ENCODE measurements at regions not wholly inside any gene's neighbourhood (a gene's known extent, or its start where the extent isn't known, plus 50 kb on each side); places are given as distances from the start of the nearest gene placed in this dataset.
"Not testable (repeated sequence)": the region's sequence is repeated elsewhere in the genome, so short reads cannot be mapped to it uniquely, and the experiment has no call there.

DNA sequence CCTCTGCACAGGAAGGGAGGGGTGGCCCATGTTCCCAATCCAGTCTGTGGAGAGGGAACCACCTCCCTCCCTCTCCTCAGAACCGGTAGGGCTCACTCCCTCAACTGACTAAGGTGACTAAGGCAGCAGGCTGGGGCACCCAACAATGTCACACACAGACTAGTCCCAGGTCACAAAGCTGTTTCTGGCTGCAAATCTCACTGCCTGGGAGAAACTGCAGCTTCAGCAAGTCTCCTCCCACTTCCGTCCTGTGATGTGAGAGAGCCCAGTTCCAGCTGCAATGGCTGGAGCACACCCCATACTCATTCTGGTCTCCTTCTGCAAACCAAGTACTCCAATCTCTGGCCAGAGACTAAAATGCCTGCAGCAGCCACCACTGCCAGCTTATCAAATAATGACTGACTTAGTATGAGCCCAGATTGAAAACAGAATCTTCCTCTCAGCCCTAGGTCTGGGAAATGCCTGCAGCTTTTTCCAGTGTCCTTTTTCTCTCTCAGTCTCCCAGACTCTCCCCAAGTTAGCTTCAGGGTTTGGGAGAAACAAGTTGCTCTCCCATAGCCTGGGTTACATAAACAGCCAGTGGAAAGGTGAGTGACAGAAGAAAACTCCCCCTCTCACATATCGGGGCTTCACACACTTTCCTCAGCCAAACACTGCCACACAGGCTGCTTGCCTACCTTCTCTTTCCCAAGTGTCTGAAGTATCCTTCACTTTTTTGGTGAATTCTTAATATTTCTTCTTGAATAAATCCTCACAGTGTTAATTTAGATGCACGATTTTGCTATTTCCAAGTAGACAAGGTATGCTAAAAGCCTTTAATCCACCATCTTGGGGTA, 247.4 kb upstream of the RASA1 start:
- Histone ChIP-seq H3K36me3 (ENCODE audit: insufficient read depth, low read length) (no peaks in the 10 kb centered on the region), H3K4me1 (ENCODE audit: insufficient read depth, low read length) (peaks cover 3% of the 10 kb centered on the region), H3K27ac (ENCODE audit: low read depth, low read length) (no peak overlapping the region), H3K27me3 (ENCODE audit: control insufficient read depth in 1 of 2, insufficient read depth in 2 of 2, low read length in 2 of 2) (no peaks in the 10 kb centered on the region), H3K9ac (ENCODE audit: low read length) (no peak overlapping the region), H3K9me3 (ENCODE audit: low read length) (no peaks in the 10 kb centered on the region), H3K4me3 (ENCODE audit: low read depth in 1 of 2, low read length in 2 of 2) (no peak overlapping the region)

DNA sequence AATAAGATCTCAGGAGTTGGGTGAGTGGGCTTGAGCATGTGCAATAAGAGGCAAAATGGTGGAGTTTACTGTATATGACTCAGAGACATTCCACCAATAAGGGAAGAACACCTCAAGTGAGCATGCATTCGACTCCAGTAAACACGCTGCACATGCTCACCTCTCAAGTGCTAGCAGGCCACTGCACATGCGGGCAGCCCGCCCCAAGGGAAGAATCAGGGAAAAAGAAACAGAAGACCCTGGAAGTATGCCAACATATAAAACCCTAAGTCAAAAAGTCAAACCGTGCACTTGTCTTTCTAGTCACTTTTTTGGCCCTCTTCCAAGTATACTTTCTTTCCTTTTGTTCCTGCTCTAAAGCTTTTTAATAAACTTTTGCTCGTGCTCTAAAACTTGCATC, 245.3 kb upstream of the RASA1 start:
- H3K9ac ChIP-seq (ENCODE audit: low read length) = no peak overlapping the region
- no peak overlapping the region for H3K27ac ChIP-seq (ENCODE audit: low read depth, low read length)
- no peaks in the 10 kb centered on the region for H3K27me3 ChIP-seq (ENCODE audit: control insufficient read depth in 1 of 2, insufficient read depth in 2 of 2, low read length in 2 of 2)
- H3K9me3 ChIP-seq (ENCODE audit: low read length) = no peaks in the 10 kb centered on the region
- peaks cover 3% of the 10 kb centered on the region for H3K4me1 ChIP-seq (ENCODE audit: insufficient read depth, low read length)
- H3K4me3 ChIP-seq (ENCODE audit: low read depth in 1 of 2, low read length in 2 of 2) = no peak overlapping the region
- H3K36me3 ChIP-seq (ENCODE audit: insufficient read depth, low read length) = no peaks in the 10 kb centered on the region

DNA sequence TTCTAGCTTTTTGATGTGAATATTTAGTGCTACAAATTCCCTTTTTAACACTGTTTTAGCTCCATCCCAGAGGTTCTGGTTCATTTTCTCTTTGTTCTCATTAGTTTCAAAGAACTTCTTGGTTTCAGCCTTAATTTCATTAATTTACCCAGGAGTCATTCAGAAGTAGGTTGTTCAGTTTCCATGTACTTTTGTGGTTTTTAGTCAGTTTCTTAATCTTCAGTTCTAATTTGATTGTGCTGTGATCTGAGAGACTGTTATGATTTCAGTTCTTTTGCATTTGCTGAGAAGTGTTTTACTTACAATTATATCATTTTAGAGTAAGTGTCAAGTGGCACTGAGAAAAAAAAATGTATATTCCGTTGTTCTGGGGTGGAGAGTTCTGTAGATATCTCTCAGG, 240.1 kb upstream of the RASA1 start:
- Histone ChIP-seq H3K4me3 (ENCODE audit: low read depth in 1 of 2, low read length in 2 of 2) (no peak overlapping the region), H3K27ac (ENCODE audit: low read depth, low read length) (no peak overlapping the region), H3K9ac (ENCODE audit: low read length) (no peak overlapping the region), H3K36me3 (ENCODE audit: insufficient read depth, low read length) (no peaks in the 10 kb centered on the region), H3K9me3 (ENCODE audit: low read length) (no peaks in the 10 kb centered on the region), H3K4me1 (ENCODE audit: insufficient read depth, low read length) (no peaks in the 10 kb centered on the region), H3K27me3 (ENCODE audit: control insufficient read depth in 1 of 2, insufficient read depth in 2 of 2, low read length in 2 of 2) (no peaks in the 10 kb centered on the region)

DNA sequence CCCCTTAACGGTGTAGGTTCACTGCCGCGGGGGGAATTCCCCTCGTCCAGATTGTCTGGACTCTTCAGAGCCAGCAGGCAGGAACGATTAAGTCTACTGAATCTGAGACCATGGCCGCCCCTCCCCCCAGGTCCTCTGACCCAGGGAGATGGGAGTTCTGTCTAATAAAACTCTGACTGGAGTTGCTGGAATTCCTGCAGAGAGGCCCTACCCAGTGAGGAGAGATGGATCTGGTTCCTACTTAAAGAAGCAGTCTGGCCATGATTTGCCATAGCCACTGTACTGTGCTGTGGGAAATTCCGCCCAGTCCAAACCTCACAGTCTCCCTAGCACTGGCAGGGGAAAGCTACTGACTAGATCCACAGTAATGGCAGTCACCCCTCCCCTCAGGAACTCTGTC, 237.7 kb upstream of the RASA1 start:
- no peaks in the 10 kb centered on the region for H3K9me3 ChIP-seq (ENCODE audit: low read length)
- H3K9ac ChIP-seq (ENCODE audit: low read length) = no peak overlapping the region
- H3K36me3 ChIP-seq (ENCODE audit: insufficient read depth, low read length) = no peaks in the 10 kb centered on the region
- no peak overlapping the region for H3K27ac ChIP-seq (ENCODE audit: low read depth, low read length)
- no peaks in the 10 kb centered on the region for H3K4me1 ChIP-seq (ENCODE audit: insufficient read depth, low read length)
- H3K27me3 ChIP-seq (ENCODE audit: control insufficient read depth in 1 of 2, insufficient read depth in 2 of 2, low read length in 2 of 2) = no peaks in the 10 kb centered on the region
- H3K4me3 ChIP-seq (ENCODE audit: low read depth in 1 of 2, low read length in 2 of 2) = no peak overlapping the region

DNA sequence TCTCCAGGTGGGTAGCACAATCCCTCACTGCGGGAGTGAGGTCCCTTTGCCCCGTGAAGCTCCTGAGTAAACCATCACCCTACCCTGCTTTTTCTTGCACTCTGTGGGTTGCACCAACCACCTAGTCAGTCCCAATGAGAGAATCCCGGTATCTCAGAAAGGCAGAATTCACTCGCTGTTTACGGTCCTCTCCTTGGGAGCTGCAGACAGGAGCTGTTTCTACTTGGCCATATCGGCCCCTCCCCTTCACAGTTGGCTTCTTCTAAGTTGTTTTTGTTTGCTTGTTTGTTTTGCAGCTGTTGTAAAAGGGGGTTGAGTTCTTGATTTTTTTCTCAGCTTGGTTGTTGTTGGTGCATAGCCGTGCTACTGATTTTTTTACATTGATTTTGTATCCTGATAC, 237.0 kb upstream of the RASA1 start:
- no peaks in the 10 kb centered on the region for H3K9me3 ChIP-seq (ENCODE audit: low read length)
- H3K27ac ChIP-seq (ENCODE audit: low read depth, low read length) = no peak overlapping the region
- H3K9ac ChIP-seq (ENCODE audit: low read length) = no peak overlapping the region
- no peaks in the 10 kb centered on the region for H3K4me1 ChIP-seq (ENCODE audit: insufficient read depth, low read length)
- H3K27me3 ChIP-seq (ENCODE audit: control insufficient read depth in 1 of 2, insufficient read depth in 2 of 2, low read length in 2 of 2) = no peaks in the 10 kb centered on the region
- H3K4me3 ChIP-seq (ENCODE audit: low read depth in 1 of 2, low read length in 2 of 2) = no peak overlapping the region
- H3K36me3 ChIP-seq (ENCODE audit: insufficient read depth, low read length) = no peaks in the 10 kb centered on the region

DNA sequence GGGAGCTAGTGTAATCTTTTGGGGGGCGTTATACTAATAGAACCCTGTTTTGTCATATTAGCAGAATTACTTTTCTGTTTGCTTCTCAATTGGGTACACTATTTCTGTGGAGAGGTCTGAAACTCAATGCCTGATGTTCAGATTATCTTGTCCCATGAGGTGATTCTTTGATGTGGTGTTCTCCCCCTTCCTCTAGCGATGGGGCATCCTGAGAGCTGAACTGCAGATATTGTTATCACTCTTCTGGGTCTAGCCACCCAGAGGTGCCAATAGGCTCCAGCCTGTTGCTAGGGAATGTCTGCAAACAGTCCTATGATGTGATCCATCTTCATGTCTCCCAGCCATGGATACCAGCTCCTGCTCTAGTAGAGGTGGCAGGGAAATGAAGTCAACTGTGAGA, 233.1 kb upstream of the RASA1 start:
- Histone ChIP-seq H3K4me3 (ENCODE audit: low read depth in 1 of 2, low read length in 2 of 2) (no peak overlapping the region), H3K4me1 (ENCODE audit: insufficient read depth, low read length) (no peaks in the 10 kb centered on the region), H3K27ac (ENCODE audit: low read depth, low read length) (no peak overlapping the region), H3K9ac (ENCODE audit: low read length) (no peak overlapping the region), H3K27me3 (ENCODE audit: control insufficient read depth in 1 of 2, insufficient read depth in 2 of 2, low read length in 2 of 2) (no peaks in the 10 kb centered on the region), H3K9me3 (ENCODE audit: low read length) (no peaks in the 10 kb centered on the region), H3K36me3 (ENCODE audit: insufficient read depth, low read length) (no peaks in the 10 kb centered on the region)

DNA sequence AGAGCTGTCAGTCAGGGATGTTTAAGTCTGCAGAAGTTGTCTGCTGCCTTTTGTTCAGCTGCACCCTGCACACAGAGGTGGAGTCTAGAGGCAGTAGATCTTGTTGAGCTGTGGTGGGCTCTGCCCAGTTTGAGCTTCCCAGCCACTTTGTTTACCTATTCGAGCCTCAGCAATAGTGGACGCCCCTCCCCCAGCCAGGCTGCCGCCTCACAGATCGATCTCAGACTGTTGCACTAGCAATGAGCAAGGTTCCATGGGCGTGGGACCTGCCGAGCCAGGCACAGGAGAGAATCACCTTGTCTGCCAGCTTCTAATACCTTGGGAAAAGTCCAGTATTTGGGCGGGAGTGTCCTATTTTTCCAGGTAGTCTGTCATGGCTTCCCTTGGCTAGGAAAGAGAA, 225.1 kb upstream of the RASA1 start:
- Histone ChIP-seq H3K27me3 (ENCODE audit: control insufficient read depth in 1 of 2, insufficient read depth in 2 of 2, low read length in 2 of 2) (no peaks in the 10 kb centered on the region), H3K9ac (ENCODE audit: low read length) (no peak overlapping the region), H3K9me3 (ENCODE audit: low read length) (no peaks in the 10 kb centered on the region), H3K27ac (ENCODE audit: low read depth, low read length) (no peak overlapping the region), H3K4me3 (ENCODE audit: low read depth in 1 of 2, low read length in 2 of 2) (no peak overlapping the region), H3K36me3 (ENCODE audit: insufficient read depth, low read length) (no peaks in the 10 kb centered on the region), H3K4me1 (ENCODE audit: insufficient read depth, low read length) (no peaks in the 10 kb centered on the region)

DNA sequence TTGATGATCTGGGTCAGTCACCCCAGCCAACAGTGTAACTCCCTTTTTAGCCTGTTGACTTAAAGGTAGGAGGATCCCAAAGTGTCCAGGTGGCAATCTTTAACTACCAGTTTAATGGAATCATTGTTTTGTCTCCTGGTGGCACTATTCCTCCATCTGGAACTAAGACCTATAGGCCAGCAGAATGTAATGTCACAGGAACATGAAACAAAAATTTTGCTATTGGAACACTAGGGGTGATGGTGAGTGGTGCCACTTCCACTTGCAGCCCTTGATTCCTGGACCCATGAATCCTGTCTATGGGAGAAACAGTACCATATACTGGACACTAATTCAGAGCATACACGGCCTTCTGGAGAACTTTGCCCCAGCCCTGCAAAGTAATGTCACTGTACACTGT, 219.5 kb upstream of the RASA1 start:
- no peaks in the 10 kb centered on the region for H3K36me3 ChIP-seq (ENCODE audit: insufficient read depth, low read length)
- H3K27me3 ChIP-seq (ENCODE audit: control insufficient read depth in 1 of 2, insufficient read depth in 2 of 2, low read length in 2 of 2) = no peaks in the 10 kb centered on the region
- H3K4me3 ChIP-seq (ENCODE audit: low read depth in 1 of 2, low read length in 2 of 2) = no peak overlapping the region
- H3K9me3 ChIP-seq (ENCODE audit: low read length) = no peaks in the 10 kb centered on the region
- no peaks in the 10 kb centered on the region for H3K4me1 ChIP-seq (ENCODE audit: insufficient read depth, low read length)
- H3K9ac ChIP-seq (ENCODE audit: low read length) = no peak overlapping the region
- H3K27ac ChIP-seq (ENCODE audit: low read depth, low read length) = no peak overlapping the region

DNA sequence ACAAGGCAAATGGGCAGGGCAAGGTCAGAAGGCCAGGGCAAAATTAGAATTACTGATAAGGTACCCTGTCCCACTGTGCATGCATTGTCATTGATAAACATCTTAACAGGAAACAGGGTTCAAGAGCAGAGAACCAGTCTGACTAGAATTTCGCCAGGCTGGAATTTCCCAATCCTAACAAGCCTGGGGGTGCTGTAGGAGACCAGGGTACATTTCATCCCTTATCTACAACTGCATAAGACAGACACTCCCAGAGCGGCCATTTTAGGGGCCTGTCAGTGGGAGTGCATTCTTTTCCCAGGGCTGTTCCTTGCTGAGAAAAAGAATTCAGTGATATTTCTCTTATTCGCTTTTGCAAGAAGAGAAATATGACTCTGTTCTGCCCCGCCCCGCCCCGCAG, 218.7 kb upstream of the RASA1 start:
- H3K36me3 ChIP-seq (ENCODE audit: insufficient read depth, low read length); H3K27ac ChIP-seq (ENCODE audit: low read depth, low read length); H3K9ac ChIP-seq (ENCODE audit: low read length); H3K9me3 ChIP-seq (ENCODE audit: low read length); H3K4me3 ChIP-seq (ENCODE audit: low read depth in 1 of 2, low read length in 2 of 2); H3K4me1 ChIP-seq (ENCODE audit: insufficient read depth, low read length); H3K27me3 ChIP-seq (ENCODE audit: control insufficient read depth in 1 of 2, insufficient read depth in 2 of 2, low read length in 2 of 2): not testable (repeated sequence)

DNA sequence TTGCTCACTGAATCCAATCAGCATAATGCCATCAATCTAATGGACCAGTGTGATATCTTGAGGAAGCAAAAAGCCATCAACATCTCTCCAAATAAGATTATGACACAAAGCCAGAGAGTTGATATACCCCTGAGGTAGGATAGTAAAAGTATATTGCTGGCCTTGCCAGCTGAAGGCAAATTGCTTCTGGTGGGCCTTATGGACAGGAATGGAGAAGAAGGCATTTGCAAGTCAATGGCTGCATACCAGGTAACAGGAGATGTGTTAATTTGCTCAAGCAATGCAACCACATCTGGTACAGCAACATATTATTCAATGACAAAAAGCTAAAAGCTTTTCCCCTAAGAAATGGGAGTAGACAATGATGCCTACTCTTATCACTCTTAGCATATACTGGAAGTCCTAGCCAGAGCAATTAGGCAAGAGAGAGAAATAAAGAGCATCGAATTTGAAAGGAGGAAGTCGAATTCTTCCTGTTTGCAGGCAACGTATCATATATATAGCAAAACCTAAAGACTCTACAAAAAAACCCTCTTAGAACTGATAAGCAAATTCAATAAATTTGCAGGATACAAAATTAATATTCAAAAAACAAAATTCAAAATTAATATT, 216.1 kb upstream of the RASA1 start:
- no peaks in the 10 kb centered on the region for H3K27me3 ChIP-seq (ENCODE audit: control insufficient read depth in 1 of 2, insufficient read depth in 2 of 2, low read length in 2 of 2)
- no peak overlapping the region for H3K9ac ChIP-seq (ENCODE audit: low read length)
- H3K36me3 ChIP-seq (ENCODE audit: insufficient read depth, low read length) = no peaks in the 10 kb centered on the region
- H3K4me1 ChIP-seq (ENCODE audit: insufficient read depth, low read length) = no peaks in the 10 kb centered on the region
- no peak overlapping the region for H3K4me3 ChIP-seq (ENCODE audit: low read depth in 1 of 2, low read length in 2 of 2)
- no peaks in the 10 kb centered on the region for H3K9me3 ChIP-seq (ENCODE audit: low read length)
- H3K27ac ChIP-seq (ENCODE audit: low read depth, low read length) = no peak overlapping the region

DNA sequence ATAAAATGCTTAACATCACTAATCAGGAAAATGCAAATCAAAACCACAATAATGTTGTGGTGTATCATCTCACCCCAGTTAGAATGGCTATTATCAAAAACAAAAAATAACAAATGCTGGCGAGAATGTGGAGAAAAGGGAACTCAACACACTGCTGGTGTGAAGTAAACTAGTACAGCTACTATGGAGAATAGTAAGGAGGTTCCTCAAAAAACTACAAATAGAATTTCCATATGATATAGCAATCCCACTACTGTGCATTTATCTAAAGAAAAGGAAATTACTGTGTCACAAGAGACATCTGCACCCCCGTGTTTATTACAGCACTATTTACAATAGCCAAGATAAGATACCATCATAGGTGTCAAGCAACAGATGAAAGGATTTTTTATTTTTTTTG, 214.5 kb upstream of the RASA1 start:
- no peaks in the 10 kb centered on the region for H3K9me3 ChIP-seq (ENCODE audit: low read length)
- H3K36me3 ChIP-seq (ENCODE audit: insufficient read depth, low read length) = no peaks in the 10 kb centered on the region
- H3K27ac ChIP-seq (ENCODE audit: low read depth, low read length) = no peak overlapping the region
- H3K4me3 ChIP-seq (ENCODE audit: low read depth in 1 of 2, low read length in 2 of 2) = no peak overlapping the region
- no peaks in the 10 kb centered on the region for H3K4me1 ChIP-seq (ENCODE audit: insufficient read depth, low read length)
- no peak overlapping the region for H3K9ac ChIP-seq (ENCODE audit: low read length)
- H3K27me3 ChIP-seq (ENCODE audit: control insufficient read depth in 1 of 2, insufficient read depth in 2 of 2, low read length in 2 of 2) = no peaks in the 10 kb centered on the region

DNA sequence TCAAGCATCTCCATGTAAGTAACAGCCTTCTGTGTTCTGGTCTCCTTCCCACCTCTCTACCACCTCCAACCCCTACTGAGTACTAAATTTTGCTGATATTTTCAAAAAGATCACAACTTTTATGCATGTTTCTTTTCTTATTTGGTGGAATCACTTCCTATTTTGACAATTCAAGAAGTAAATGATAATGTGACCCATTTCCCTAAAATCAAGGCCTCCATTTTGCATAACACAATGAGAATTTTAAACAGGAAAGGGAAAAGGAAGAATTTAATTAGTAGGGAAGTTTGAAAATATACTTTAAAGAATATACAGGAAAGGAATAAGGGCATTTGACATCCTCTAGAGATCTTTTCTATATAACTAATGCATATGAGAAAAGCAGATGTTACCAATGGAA, 212.9 kb upstream of the RASA1 start:
- H3K36me3 ChIP-seq (ENCODE audit: insufficient read depth, low read length) = no peaks in the 10 kb centered on the region

More for the DNA sequence above, 212.9 kb upstream of the RASA1 start:
- no peak overlapping the region for H3K27ac ChIP-seq (ENCODE audit: low read depth, low read length)
- no peaks in the 10 kb centered on the region for H3K27me3 ChIP-seq (ENCODE audit: control insufficient read depth in 1 of 2, insufficient read depth in 2 of 2, low read length in 2 of 2)
- H3K4me1 ChIP-seq (ENCODE audit: insufficient read depth, low read length) = no peaks in the 10 kb centered on the region
- no peaks in the 10 kb centered on the region for H3K9me3 ChIP-seq (ENCODE audit: low read length)
- H3K4me3 ChIP-seq (ENCODE audit: low read depth in 1 of 2, low read length in 2 of 2) = no peak overlapping the region
- H3K9ac ChIP-seq (ENCODE audit: low read length) = no peak overlapping the region

Measured in muscle layer of colon (tissue), 2 donors.